GM19023 (cell line): ENCODE measurements at regions not wholly inside any gene's neighbourhood (a gene's known extent, or its start where the extent isn't known, plus 50 kb on each side); places are given as distances from the start of the nearest gene placed in this dataset.
"Not testable (repeated sequence)": the region's sequence is repeated elsewhere in the genome, so short reads cannot be mapped to it uniquely, and the experiment has no call there.

Experiments used
- ATAC-seq: cut with Tn5 transposase; IDR thresholded peaks from one replicate; pipeline ENCODE4 v1.9.1; 2021; ENCODE audit warnings: mild to moderate bottlenecking, moderate library complexity; ENCODE audit not compliant: unreplicated experiment

- no peak for ATAC-seq
Measured at GRCh38 chr5:111948092-111948841, 191.3 kb upstream of the NREP start.

GRCh38 chr5:111946556-111946955 is 189.6 kb upstream of the NREP start:
- ATAC-seq = no peak

DNA sequence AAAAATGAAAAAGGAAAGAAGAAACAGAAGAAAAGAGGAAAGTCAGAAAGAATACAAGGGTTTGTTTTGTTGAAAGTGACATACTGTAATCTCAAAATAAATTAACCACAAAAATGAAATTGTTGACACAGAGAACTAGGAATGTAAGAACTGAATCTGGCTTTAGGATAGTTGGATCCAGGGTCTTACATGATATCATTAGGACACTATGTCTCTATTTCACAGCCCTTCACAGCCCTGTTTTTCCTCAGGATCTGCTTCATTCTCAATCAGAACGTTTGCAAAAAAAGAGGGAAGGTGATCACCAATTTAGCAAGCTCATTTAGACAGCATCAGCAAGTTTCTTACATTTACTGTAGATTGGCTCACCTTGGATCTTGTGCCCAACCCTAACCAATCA is 188.5 kb upstream of the NREP start:
- ATAC-seq = no peak

- ATAC-seq = no peak
Measured at GRCh38 chr5:111942661-111943401, 185.8 kb upstream of the NREP start.

- no peak for ATAC-seq
Measured at GRCh38 chr5:111942201-111942600, 185.2 kb upstream of the NREP start.

- no peak for ATAC-seq
Measured at GRCh38 chr5:111937094-111937493, 180.1 kb upstream of the NREP start.

DNA sequence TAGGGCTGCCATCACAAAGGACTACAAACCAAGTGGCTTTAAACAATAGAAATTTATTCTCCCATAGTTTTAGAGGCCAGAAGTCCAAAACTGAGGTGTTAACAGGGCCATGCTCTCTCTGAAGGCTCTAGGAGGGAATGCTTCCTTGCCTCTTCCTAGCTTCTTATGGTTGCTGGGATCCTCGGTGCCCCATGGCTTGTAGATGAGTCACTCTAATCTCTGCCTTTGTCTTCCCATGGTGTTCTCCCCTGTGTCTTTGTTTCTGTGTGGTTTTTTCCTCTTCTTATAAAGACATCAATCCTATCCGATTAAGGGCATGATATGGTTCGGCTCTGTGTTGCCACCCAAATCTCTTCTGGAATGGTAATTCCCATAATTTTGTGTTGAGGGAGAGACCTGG is 178.8 kb upstream of the NREP start:
- ATAC-seq = no peak

GRCh38 chr5:111935009-111935408 is 178.0 kb upstream of the NREP start:
- ATAC-seq = no peak

GRCh38 chr5:111934511-111934910 is 177.5 kb upstream of the NREP start:
- no peak for ATAC-seq

DNA sequence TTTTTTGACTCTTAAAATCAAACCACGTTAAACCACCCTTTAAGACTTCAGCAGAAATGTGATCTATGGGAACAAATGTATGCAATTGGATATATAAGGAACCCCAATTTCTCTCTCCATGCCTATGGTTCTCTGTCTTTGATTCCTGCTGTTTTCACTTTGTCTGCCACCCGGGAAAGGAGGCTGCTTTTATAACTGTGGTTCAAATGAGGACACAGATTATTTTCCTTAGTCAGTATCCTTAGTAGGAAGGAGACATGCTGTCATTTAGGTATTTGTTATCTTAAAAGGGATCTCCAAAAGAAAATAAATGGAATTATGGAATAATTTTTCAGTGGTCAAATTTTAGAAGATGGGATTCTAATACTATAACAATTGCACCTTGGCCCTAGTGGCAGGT is 176.1 kb upstream of the NREP start:
- no peak for ATAC-seq

DNA sequence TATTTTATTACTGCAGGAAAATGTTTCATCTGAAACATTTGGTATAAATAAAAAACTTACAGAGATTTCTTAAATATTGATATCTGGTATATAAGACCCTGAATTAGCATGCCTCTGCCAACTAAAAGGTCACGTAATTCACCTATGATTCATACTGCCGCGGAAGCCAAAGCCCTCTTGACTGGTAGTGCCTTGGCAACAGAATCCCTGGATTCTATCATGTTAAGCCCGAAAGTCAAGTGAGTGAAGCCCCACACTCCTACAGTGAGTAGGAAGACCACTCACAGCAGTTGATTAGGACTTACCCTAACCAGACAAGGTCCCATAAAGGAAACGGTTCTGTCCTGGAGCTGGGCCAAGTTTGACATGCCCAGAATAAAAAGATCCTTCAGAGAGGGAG is 175.6 kb upstream of the NREP start:
- no peak for ATAC-seq

DNA sequence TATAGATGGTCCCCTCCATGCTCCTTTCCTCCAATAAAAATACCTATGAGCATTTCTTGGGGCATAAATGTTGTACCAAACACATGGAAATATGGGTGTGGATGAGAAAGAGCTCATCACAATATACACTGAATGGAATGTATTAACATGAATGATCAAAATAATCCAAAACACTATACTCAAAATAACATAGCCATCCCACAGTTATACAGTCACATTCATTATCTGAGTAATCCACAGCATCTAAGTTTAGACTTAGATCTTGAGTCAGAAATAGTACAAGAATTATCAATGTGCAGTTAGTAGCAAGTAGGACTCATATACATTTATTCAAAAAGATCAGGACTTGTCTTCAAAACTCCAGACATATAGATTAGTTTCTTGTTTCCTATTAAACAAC is 175.2 kb upstream of the NREP start:
- ATAC-seq = no peak

DNA sequence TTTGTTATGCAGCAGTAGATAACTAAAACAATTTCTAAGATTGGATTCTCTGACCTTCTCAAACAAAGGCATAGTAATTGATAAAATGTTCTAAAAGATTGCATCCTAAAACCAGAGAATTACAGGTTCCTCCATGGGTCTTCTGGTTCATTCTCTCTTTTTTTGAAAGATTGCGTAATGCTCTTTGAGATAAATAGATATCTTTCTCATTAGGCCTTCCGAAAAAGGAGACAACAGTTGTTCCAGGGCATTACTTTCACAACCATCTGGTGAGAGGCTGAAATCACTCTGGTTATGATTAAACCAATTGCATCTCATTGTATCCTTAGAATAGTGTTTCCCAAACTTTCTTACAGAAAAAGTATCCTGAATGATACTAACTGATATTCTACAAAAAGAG is 174.7 kb upstream of the NREP start:
- no peak for ATAC-seq

DNA sequence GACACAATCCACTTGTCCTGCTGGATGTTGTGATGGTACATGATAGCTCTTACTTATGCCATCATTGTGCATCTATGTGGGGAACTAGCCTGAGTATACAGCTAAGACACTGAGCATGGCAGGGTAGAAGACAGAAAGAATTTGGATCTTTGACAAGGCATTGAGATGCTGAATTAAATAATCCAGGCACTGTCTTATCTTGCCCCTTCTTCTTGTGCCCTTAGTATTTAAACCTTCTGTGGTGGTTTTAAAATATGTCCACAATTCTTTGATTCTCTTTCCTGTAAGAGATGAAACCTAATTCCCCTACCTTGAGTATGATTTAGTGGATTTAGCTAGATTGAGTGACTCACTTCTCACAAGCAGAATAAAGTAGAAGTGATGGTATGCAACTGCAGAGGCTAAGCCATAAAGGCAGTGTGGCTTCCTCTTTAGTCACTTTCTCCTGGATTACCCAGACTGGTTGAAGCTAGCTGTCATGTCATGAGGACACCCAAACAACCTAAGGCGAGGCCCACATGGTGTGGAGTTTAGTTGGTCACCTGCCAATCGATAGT is 174.0 kb upstream of the NREP start:
- no peak for ATAC-seq

- no peak for ATAC-seq
Measured at GRCh38 chr5:111930449-111930848, 173.5 kb upstream of the NREP start.

GRCh38 chr5:111929867-111930266 is 172.9 kb upstream of the NREP start:
- no peak for ATAC-seq

- no peak for ATAC-seq
Measured at GRCh38 chr5:111929261-111929660, 172.3 kb upstream of the NREP start.

GRCh38 chr5:111928511-111928910 is 171.5 kb upstream of the NREP start:
- ATAC-seq = no peak

- no peak for ATAC-seq
Measured at GRCh38 chr5:111927191-111927590, 170.2 kb upstream of the NREP start.

DNA sequence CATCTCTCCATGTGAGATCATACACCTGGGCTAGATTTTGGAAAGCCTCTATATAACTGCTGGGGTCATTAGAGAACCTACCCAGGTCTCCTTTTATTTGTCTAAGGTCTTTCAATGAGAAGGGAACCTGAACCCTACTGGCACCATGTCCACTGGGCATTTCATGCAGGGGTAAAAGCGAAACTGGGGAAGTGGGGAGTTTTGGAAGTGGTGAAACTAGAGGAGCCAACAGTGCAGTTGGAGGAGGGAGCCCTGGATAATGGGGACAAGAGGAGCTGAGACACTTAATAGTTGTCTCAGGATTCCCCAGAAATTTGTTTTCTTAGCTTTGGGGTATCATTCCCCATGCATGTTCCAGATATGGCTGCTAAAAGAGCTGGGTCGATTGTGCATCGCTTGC is 169.0 kb upstream of the NREP start:
- ATAC-seq = no peak

DNA sequence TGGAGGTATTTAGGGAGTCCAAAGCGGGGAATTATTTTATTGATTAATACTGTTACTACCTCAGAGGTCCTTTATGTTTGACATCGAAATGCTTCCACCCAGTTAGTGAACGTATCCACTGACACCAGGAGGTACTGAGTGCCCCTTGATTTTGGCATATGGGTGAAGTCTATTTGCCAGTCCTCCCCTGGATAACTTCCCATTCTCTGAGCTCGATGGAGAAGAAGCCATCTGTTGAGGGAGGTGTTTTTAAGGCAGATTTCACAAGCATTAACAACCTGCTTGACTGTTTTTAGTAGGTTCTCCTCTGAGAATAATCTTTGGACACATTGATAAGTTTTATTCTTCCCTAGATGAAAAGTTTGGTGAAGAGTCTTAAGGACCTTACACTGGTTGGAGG is 165.3 kb upstream of the NREP start:
- no peak for ATAC-seq

DNA sequence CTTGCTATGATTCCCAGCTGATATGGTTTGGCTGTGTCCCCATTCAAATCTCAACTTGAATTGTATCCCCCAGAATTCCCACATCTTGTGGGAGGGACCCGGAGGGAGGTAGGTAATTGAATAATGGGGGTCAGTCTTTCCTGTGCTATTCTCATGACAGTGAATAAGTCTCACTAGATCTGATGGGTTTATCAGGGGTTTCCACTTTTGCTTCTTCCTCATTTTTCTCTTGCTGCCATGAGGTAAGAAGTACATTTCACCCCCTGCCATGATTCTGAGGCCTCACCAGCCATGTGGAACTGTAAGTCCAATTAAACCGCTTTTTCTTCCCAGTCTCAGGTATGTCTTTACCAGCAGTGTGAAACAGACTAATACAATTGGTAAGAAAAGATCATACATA is 164.7 kb upstream of the NREP start:
- ATAC-seq = not testable (repeated sequence)
